PC-9 (cell line): ENCODE measurements at regions not wholly inside any gene's neighbourhood (a gene's known extent, or its start where the extent isn't known, plus 50 kb on each side); places are given as distances from the start of the nearest gene placed in this dataset.
"Not testable (repeated sequence)": the region's sequence is repeated elsewhere in the genome, so short reads cannot be mapped to it uniquely, and the experiment has no call there.

Experiments used
- BruUV-seq: library from RNA; stranded (reverse); fragments of 400-500 nt; replicated peaks from 2 replicates; lab custom pipeline; 2021; lab: Mats Ljungman, UMichigan
- CTCF ChIA-PET: fragments of 300-600 bp; sonication (Branson Sonifier 250); formaldehyde crosslinking; loops from one replicate; lab custom pipeline; 2022; ENCODE audit warnings: antibody characterized with exemption; lab: Charles Lee
- POLR2A ChIA-PET: fragments of 300-600 bp; sonication (Branson Sonifier 250); formaldehyde crosslinking; loops from one replicate; lab custom pipeline; 2022; ENCODE audit warnings: antibody characterized with exemption; ENCODE audit not compliant: unreplicated experiment; lab: Charles Lee
- DNase-seq, 2 experiments: peaks; one replicate each; pipeline versions ENCODE4 v3.0.0 to v3.0.0-alpha.2; 2015 to 2022; ENCODE audit warnings: mixed read lengths in 1 of 2
- H2AFZ ChIP-seq: fragments of 200-600 bp; sonication (generic); 2 replicates; pipeline ENCODE4 v1.8.1; 2017; ENCODE audit warnings: antibody characterized with exemption
- H3F3A ChIP-seq: fragments of 200-600 bp; sonication (generic); 2 replicates; pipeline ENCODE4 v1.8.1; 2017; ENCODE audit warnings: antibody characterized with exemption, mild to moderate bottlenecking, low read depth; ENCODE audit not compliant: insufficient read depth
- H3K27ac ChIP-seq: fragments of 200-600 bp; sonication (generic); 2 replicates; pipeline ENCODE4 v1.6.1; 2016; ENCODE audit warnings: mixed run types
- H3K27me3 ChIP-seq: fragments of 200-600 bp; sonication (generic); 2 replicates; pipeline ENCODE4 v1.6.1; 2016; ENCODE audit warnings: low read depth, mixed run types; ENCODE audit not compliant: insufficient read depth
- H3K36me3 ChIP-seq: fragments of 200-600 bp; sonication (generic); 2 replicates; pipeline ENCODE4 v1.6.1; 2016; ENCODE audit warnings: low read depth, mixed run types
- H3K4me1 ChIP-seq: fragments of 200-600 bp; sonication (generic); replicated peaks from 2 replicates; pipeline ENCODE4 v1.6.1; 2016; ENCODE audit warnings: mixed run types; ENCODE audit not compliant: insufficient read depth
- H3K4me2 ChIP-seq: fragments of 200-600 bp; sonication (generic); 2 replicates; pipeline ENCODE4 v1.6.1; 2017; ENCODE audit warnings: mixed run types
- H3K4me3 ChIP-seq: fragments of 200-600 bp; sonication (generic); 2 replicates; pipeline ENCODE4 v1.6.1; 2016; ENCODE audit warnings: mixed run types
- H3K79me2 ChIP-seq: fragments of 200-600 bp; sonication (generic); 2 replicates; pipeline ENCODE4 v1.6.1; 2017; ENCODE audit warnings: low read depth, mixed run types
- H3K9me2 ChIP-seq: fragments of 200-600 bp; sonication (generic); 2 replicates; pipeline ENCODE4 v1.8.1; 2017; ENCODE audit warnings: mild to moderate bottlenecking; ENCODE audit not compliant: insufficient read depth
- H3K9me3 ChIP-seq: fragments of 200-600 bp; sonication (generic); 2 replicates; pipeline ENCODE4 v1.8.1; 2016; ENCODE audit warnings: low read depth; ENCODE audit not compliant: insufficient read depth
- H4K20me1 ChIP-seq: fragments of 200-600 bp; sonication (generic); 2 replicates; pipeline ENCODE4 v1.8.1; 2017; ENCODE audit not compliant: insufficient read depth
- CTCF ChIP-seq: fragments of 200-600 bp; sonication (generic); conservative IDR thresholded peaks from 2 replicates; pipeline ENCODE4 v1.6.1; 2017; ENCODE audit warnings: mixed run types, antibody characterized with exemption, mild to moderate bottlenecking, moderate library complexity
- EZH2 ChIP-seq: fragments of 200-600 bp; sonication (generic); IDR thresholded peaks from 2 replicates; pipeline ENCODE4 v1.8.0; 2017; ENCODE audit warnings: antibody characterized with exemption, low read depth
- intact Hi-C: fragments of 100-400 bp; cut with micrococcal nuclease; formaldehyde crosslinking; loops from one replicate; pipeline ENCODE4 v1.10.0; 2022; ENCODE audit not compliant: unreplicated experiment

- H3K4me2 ChIP-seq, result no peak overlapping the region
- ChIA-PET CTCF (no interaction called here), POLR2A (no interaction called here)
- no peaks in the 10 kb centered on the region for H3K79me2 ChIP-seq
- DNase-seq, result no peak
- H3K27ac ChIP-seq, result no peak overlapping the region
- H4K20me1 ChIP-seq, result no peaks in the 10 kb centered on the region
- H3K36me3 ChIP-seq, result no peaks in the 10 kb centered on the region
- H2AFZ ChIP-seq, result no peak overlapping the region
- H3K27me3 ChIP-seq, result no peaks in the 10 kb centered on the region
- H3K4me1 ChIP-seq, result no peaks in the 10 kb centered on the region
- TF ChIP-seq CTCF (no peak), EZH2 (no peak)
- no peaks in the 10 kb centered on the region for H3F3A ChIP-seq
- no peaks in the 10 kb centered on the region for H3K9me2 ChIP-seq
- H3K9me3 ChIP-seq, result no peaks in the 10 kb centered on the region
- no TSS peak for BruUV-seq
- intact Hi-C loops, result no loop called here
- no peak overlapping the region for H3K4me3 ChIP-seq
These were observed 155.8 kb downstream of the TBC1D2B start for GRCh38 chr15:77921664-77922063.

DNA sequence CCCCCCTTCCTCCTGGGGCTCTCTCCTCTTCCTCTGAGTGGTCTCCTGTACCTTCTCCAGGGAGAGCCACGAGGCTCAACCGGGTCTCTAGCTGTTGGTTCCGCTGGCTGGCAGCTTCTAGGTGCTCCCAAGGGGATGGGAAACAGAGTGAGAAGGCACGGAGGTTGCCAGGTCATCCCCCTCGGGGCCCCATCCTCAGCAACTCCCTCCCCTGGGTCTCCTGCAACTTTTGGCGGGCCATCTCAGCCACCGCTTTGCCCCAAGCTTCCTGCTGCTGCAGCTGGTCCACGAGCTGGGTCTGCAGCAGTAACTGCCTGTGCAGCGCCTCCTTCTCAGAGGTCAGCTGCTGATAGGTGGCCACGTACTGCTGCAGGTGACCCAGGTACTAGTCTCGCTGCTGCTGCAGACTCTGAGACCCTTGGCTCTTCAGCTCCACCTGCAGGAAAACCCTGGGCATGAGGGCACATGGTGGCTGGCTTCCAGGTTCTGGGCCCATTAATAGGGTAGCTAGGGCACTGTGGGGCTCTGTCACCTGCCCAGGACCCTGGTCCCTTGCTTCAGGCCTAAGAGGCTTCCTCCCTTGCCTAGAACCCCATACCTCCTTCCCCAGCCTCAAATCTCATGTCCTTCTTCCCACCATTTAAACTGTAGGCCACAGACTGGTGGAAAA, 160.4 kb downstream of the TBC1D2B start:
- H3K9me3 ChIP-seq, H3K79me2 ChIP-seq, H3K4me2 ChIP-seq, H3K4me1 ChIP-seq, H2AFZ ChIP-seq, H4K20me1 ChIP-seq, H3K27me3 ChIP-seq, DNase-seq, H3K9me2 ChIP-seq, BruUV-seq, CTCF ChIA-PET, POLR2A ChIA-PET, intact Hi-C loops, H3F3A ChIP-seq, H3K4me3 ChIP-seq, H3K27ac ChIP-seq, H3K36me3 ChIP-seq: not testable (repeated sequence)

DNA sequence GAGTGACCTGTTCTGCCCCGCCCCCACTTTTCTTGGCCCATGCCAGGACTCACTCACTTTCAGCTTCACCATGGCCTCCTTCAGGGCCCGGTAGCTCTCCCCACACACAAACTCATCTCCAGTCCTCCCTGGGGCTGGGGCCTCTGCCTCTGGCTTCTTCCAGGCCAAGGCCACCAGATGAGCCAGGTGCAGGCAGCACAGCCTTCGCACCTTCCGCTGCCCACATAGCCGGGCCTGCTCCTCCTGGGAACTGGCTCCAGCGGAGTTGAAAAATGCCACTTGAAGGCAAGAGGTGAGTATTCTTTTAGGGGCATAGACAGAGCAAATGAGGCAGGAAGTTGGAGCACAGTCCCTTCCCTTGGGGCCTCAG, 161.6 kb downstream of the TBC1D2B start:
- DNase-seq, H3K36me3 ChIP-seq, H3K9me3 ChIP-seq, H3K4me2 ChIP-seq, H2AFZ ChIP-seq, intact Hi-C loops, H3K4me3 ChIP-seq, H3K4me1 ChIP-seq, H4K20me1 ChIP-seq, H3K27ac ChIP-seq, H3K27me3 ChIP-seq, H3K9me2 ChIP-seq, H3K79me2 ChIP-seq, CTCF ChIA-PET, POLR2A ChIA-PET, BruUV-seq, H3F3A ChIP-seq: not testable (repeated sequence)

DNA sequence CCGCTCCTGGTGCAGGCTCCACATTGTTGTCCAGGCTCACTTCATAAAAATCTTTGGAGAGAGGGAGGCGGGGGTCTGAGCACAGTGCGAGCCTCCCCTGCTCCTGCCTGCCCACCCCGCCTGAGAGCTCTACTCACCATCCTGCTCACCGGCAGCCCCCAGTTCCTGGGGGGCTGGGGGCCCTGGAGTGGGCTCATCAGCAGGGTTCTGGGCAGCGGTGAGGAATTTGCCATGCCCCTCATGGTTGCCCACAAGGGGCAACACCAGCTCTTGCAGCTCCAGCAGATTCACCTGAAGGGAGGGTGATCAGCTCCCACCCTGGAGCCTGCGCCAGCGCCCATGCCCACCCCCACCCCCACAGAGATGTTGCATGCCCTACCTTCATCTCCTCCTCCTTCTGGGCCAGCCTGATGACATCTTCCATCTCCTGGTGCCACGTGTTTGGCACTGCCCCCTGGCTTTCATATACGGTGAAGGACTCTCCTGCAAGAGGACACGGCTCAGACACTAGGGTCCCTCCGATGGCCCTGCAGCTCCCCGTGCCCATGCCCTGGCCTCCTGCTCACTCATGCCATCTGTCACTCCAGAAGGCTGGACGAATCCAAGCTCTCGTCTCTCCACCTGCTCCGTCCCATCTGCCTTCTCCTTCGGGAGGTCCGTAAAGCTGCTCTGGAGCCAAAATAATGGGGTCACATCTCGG, 162.1 kb downstream of the TBC1D2B start:
- no TSS peak for BruUV-seq
- Histone ChIP-seq H3K4me2 (no peak overlapping the region), H3F3A (no peaks in the 10 kb centered on the region), H3K36me3 (no peaks in the 10 kb centered on the region), H2AFZ (no peak overlapping the region), H3K27me3 (0 out of 2 replicates have a peak, but pooled peaks cover 3% of the 10 kb centered on the region), H3K9me2 (no peaks in the 10 kb centered on the region), H3K4me3 (no peak overlapping the region), H3K4me1 (no peaks in the 10 kb centered on the region), H4K20me1 (no peaks in the 10 kb centered on the region), H3K79me2 (no peaks in the 10 kb centered on the region), H3K9me3 (no peaks in the 10 kb centered on the region), H3K27ac (no peak overlapping the region)
- ChIA-PET POLR2A (no interaction called here), CTCF (no interaction called here)
- DNase-seq, result no peak
- intact Hi-C loops, result no loop called here
- TF ChIP-seq CTCF (no peak), EZH2 (no peak)

DNA sequence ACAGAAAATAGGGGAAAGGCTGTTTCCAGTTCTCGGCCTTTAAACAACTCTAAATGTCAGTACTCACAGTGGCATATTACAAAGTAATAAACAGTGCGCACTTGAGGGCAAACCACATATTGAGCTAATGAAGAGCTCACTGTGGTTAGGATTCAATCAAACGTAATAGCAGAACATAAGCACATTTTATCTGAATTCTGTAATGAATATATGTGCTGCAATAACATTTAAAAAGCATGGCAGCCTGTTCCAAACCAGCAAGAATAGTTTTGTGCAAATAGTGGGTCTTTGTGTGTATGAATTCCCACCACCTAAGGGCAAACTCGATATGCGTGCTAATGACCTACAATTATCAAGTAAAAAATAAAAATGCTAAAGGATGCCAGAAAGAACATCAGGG, 163.0 kb downstream of the TBC1D2B start:
- H4K20me1 ChIP-seq, DNase-seq, POLR2A ChIA-PET, H3K4me1 ChIP-seq, CTCF ChIA-PET, H3K27me3 ChIP-seq, H3K27ac ChIP-seq, H2AFZ ChIP-seq, H3K79me2 ChIP-seq, H3K36me3 ChIP-seq, H3K9me2 ChIP-seq, H3K4me3 ChIP-seq, BruUV-seq, intact Hi-C loops, H3K9me3 ChIP-seq, H3K4me2 ChIP-seq, H3F3A ChIP-seq: not testable (repeated sequence)
